PC-9 (cell line): ENCODE measurements at regions not wholly inside any gene's neighbourhood (a gene's known extent, or its start where the extent isn't known, plus 50 kb on each side); places are given as distances from the start of the nearest gene placed in this dataset.

Experiments used
- BruUV-seq: library from RNA; stranded (reverse); fragments of 400-500 nt; replicated peaks from 2 replicates; lab custom pipeline; 2021; lab: Mats Ljungman, UMichigan
- CTCF ChIA-PET: fragments of 300-600 bp; sonication (Branson Sonifier 250); formaldehyde crosslinking; loops from one replicate; lab custom pipeline; 2022; ENCODE audit warnings: antibody characterized with exemption; lab: Charles Lee
- POLR2A ChIA-PET: fragments of 300-600 bp; sonication (Branson Sonifier 250); formaldehyde crosslinking; loops from one replicate; lab custom pipeline; 2022; ENCODE audit warnings: antibody characterized with exemption; ENCODE audit not compliant: unreplicated experiment; lab: Charles Lee
- DNase-seq, 2 experiments: peaks; one replicate each; pipeline versions ENCODE4 v3.0.0 to v3.0.0-alpha.2; 2015 to 2022; ENCODE audit warnings: mixed read lengths in 1 of 2
- H2AFZ ChIP-seq: fragments of 200-600 bp; sonication (generic); 2 replicates; pipeline ENCODE4 v1.8.1; 2017; ENCODE audit warnings: antibody characterized with exemption
- H3F3A ChIP-seq: fragments of 200-600 bp; sonication (generic); 2 replicates; pipeline ENCODE4 v1.8.1; 2017; ENCODE audit warnings: antibody characterized with exemption, mild to moderate bottlenecking, low read depth; ENCODE audit not compliant: insufficient read depth
- H3K27ac ChIP-seq: fragments of 200-600 bp; sonication (generic); 2 replicates; pipeline ENCODE4 v1.6.1; 2016; ENCODE audit warnings: mixed run types
- H3K27me3 ChIP-seq: fragments of 200-600 bp; sonication (generic); 2 replicates; pipeline ENCODE4 v1.6.1; 2016; ENCODE audit warnings: low read depth, mixed run types; ENCODE audit not compliant: insufficient read depth
- H3K36me3 ChIP-seq: fragments of 200-600 bp; sonication (generic); 2 replicates; pipeline ENCODE4 v1.6.1; 2016; ENCODE audit warnings: low read depth, mixed run types
- H3K4me1 ChIP-seq: fragments of 200-600 bp; sonication (generic); replicated peaks from 2 replicates; pipeline ENCODE4 v1.6.1; 2016; ENCODE audit warnings: mixed run types; ENCODE audit not compliant: insufficient read depth
- H3K4me2 ChIP-seq: fragments of 200-600 bp; sonication (generic); 2 replicates; pipeline ENCODE4 v1.6.1; 2017; ENCODE audit warnings: mixed run types
- H3K4me3 ChIP-seq: fragments of 200-600 bp; sonication (generic); 2 replicates; pipeline ENCODE4 v1.6.1; 2016; ENCODE audit warnings: mixed run types
- H3K79me2 ChIP-seq: fragments of 200-600 bp; sonication (generic); 2 replicates; pipeline ENCODE4 v1.6.1; 2017; ENCODE audit warnings: low read depth, mixed run types
- H3K9me2 ChIP-seq: fragments of 200-600 bp; sonication (generic); 2 replicates; pipeline ENCODE4 v1.8.1; 2017; ENCODE audit warnings: mild to moderate bottlenecking; ENCODE audit not compliant: insufficient read depth
- H3K9me3 ChIP-seq: fragments of 200-600 bp; sonication (generic); 2 replicates; pipeline ENCODE4 v1.8.1; 2016; ENCODE audit warnings: low read depth; ENCODE audit not compliant: insufficient read depth
- H4K20me1 ChIP-seq: fragments of 200-600 bp; sonication (generic); 2 replicates; pipeline ENCODE4 v1.8.1; 2017; ENCODE audit not compliant: insufficient read depth
- EZH2 ChIP-seq: fragments of 200-600 bp; sonication (generic); IDR thresholded peaks from 2 replicates; pipeline ENCODE4 v1.8.0; 2017; ENCODE audit warnings: antibody characterized with exemption, low read depth
- intact Hi-C: fragments of 100-400 bp; cut with micrococcal nuclease; formaldehyde crosslinking; loops from one replicate; pipeline ENCODE4 v1.10.0; 2022; ENCODE audit not compliant: unreplicated experiment
- TF ChIP-seq, protein P1 (sequence below): fragments of 200-600 bp; sonication (generic); conservative IDR thresholded peaks from 2 replicates; pipeline ENCODE4 v1.6.1; 2017; ENCODE audit warnings: mixed run types, antibody characterized with exemption, mild to moderate bottlenecking, moderate library complexity

DNA sequence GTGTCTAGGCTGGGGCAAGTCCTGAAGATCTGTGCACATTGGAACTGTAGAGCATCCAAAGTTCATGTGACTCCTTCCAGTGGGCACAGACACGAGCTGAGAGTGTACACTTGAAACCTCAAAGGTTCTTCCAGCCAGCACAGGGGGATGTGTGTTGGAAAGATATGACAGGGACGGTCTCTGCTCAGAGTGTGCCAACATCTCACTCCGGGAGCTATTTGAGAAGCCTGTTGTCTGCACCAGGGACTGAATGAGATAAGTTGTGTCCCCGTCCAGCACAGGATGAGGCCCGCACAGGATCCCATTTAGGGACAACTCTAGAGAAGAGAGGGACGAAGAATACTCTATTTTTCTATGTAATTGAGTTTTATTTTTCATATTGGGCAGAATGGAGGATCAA lies 136.3 kb downstream of the SNAPC1 start:
- Histone ChIP-seq H2AFZ (no peak overlapping the region), H3K4me1 (no peaks in the 10 kb centered on the region), H3K4me3 (no peak overlapping the region), H3K27me3 (no peaks in the 10 kb centered on the region), H3K4me2 (no peak overlapping the region), H3F3A (no peaks in the 10 kb centered on the region), H3K9me2 (no peaks in the 10 kb centered on the region), H3K79me2 (no peaks in the 10 kb centered on the region), H3K36me3 (no peaks in the 10 kb centered on the region), H4K20me1 (no peaks in the 10 kb centered on the region), H3K9me3 (no peaks in the 10 kb centered on the region; the same call in 1 of the 2 replicates), H3K27ac (no peak overlapping the region)
- no TSS peak for BruUV-seq
- TF ChIP-seq EZH2 = no peak
- TF ChIP-seq, protein P1, sequence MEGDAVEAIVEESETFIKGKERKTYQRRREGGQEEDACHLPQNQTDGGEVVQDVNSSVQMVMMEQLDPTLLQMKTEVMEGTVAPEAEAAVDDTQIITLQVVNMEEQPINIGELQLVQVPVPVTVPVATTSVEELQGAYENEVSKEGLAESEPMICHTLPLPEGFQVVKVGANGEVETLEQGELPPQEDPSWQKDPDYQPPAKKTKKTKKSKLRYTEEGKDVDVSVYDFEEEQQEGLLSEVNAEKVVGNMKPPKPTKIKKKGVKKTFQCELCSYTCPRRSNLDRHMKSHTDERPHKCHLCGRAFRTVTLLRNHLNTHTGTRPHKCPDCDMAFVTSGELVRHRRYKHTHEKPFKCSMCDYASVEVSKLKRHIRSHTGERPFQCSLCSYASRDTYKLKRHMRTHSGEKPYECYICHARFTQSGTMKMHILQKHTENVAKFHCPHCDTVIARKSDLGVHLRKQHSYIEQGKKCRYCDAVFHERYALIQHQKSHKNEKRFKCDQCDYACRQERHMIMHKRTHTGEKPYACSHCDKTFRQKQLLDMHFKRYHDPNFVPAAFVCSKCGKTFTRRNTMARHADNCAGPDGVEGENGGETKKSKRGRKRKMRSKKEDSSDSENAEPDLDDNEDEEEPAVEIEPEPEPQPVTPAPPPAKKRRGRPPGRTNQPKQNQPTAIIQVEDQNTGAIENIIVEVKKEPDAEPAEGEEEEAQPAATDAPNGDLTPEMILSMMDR = no peak
- ChIA-PET POLR2A (no interaction called here), CTCF (interaction anchor here (0.7 kb wide), 1 partner anchor 581 kb away, joined by 3 read pairs; no protein-coding TSS in a partner anchor)
- no peak for DNase-seq
- intact Hi-C loops = no loop called here

DNA sequence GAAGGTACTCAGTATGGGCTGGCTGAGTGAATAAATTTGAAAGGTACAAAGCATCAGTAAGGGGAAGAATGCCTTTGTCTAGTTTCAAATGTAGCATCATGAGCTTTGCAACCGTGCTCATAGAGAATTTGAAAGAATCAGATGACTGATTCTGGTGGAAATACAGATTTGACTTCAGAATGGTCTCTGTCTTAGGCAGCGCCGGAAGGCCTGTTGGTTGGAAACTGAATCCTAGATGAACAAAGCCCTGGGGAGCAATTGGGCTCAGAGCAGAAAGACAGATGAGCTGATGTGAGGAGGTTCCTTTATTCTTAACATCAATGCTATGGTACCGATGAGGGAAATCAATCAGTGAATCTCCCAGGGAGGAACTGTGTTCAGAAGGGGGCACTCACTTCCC lies 137.3 kb downstream of the SNAPC1 start:
- no peaks in the 10 kb centered on the region; the same call in 1 of the 2 replicates for H3K9me3 ChIP-seq
- DNase-seq = no peak
- H3K9me2 ChIP-seq = no peaks in the 10 kb centered on the region
- POLR2A ChIA-PET = no interaction called here
- no peaks in the 10 kb centered on the region for H3K36me3 ChIP-seq
- no peaks in the 10 kb centered on the region for H3K79me2 ChIP-seq
- H2AFZ ChIP-seq = no peak overlapping the region
- no peaks in the 10 kb centered on the region for H3K27me3 ChIP-seq
- no peaks in the 10 kb centered on the region for H3F3A ChIP-seq
- intact Hi-C loops = no loop called here
- no peak overlapping the region for H3K27ac ChIP-seq
- no peaks in the 10 kb centered on the region for H3K4me1 ChIP-seq
- H4K20me1 ChIP-seq = no peaks in the 10 kb centered on the region
- CTCF ChIA-PET = interaction anchor here (0.7 kb wide), 1 partner anchor 582 kb away, joined by 3 read pairs; no protein-coding TSS in a partner anchor
- no TSS peak for BruUV-seq
- H3K4me3 ChIP-seq = no peak overlapping the region
- no peak overlapping the region for H3K4me2 ChIP-seq
- no peak for TF ChIP-seq EZH2
- TF ChIP-seq, protein P1 = no peak

DNA sequence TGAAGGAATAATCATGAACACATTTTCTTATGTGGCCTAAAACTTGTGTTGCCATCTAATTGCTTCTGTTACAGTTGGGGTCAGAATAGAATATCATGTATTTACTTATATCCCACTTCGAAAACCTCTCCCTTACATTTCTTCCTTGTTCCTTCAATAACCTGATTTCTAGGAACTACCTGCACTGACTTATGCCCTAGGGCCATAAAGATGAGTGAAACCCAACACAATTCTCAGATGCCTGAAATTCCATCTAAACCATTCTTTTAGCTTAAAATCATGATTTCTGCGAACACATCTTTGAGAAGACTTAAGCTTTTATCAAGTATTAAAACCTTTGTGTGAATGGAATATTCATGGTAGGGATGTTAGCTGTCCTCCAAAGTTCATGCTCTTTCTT lies 142.7 kb downstream of the SNAPC1 start:
- no peak overlapping the region for H3K4me3 ChIP-seq
- TF ChIP-seq, protein P1 = no peak
- no peak for TF ChIP-seq EZH2
- no peak overlapping the region for H2AFZ ChIP-seq
- CTCF ChIA-PET = interaction anchor here (0.7 kb wide), 2 partner anchors 14 to 173 kb away, joined by 3 read pairs; no protein-coding TSS in a partner anchor
- intact Hi-C loops = no loop called here
- H3K9me2 ChIP-seq = no peaks in the 10 kb centered on the region
- H3F3A ChIP-seq = no peaks in the 10 kb centered on the region
- H3K36me3 ChIP-seq = no peaks in the 10 kb centered on the region
- POLR2A ChIA-PET = no interaction called here
- no peak overlapping the region for H3K27ac ChIP-seq
- DNase-seq = no peak
- H3K27me3 ChIP-seq = no peaks in the 10 kb centered on the region
- no peak overlapping the region for H3K4me2 ChIP-seq
- H3K4me1 ChIP-seq = no peaks in the 10 kb centered on the region
- H3K79me2 ChIP-seq = no peaks in the 10 kb centered on the region
- no peaks in the 10 kb centered on the region for H4K20me1 ChIP-seq
- no peaks in the 10 kb centered on the region; the same call in 1 of the 2 replicates for H3K9me3 ChIP-seq
- BruUV-seq = no TSS peak
